ENCODE measurements at regions not wholly inside any gene's neighbourhood (a gene's known extent, or its start where the extent isn't known, plus 50 kb on each side); places are given as distances from the start of the nearest gene placed in this dataset.
A peak's percentile ranks its signal among the peaks of the same experiment; 100 is the strongest.

DNA sequence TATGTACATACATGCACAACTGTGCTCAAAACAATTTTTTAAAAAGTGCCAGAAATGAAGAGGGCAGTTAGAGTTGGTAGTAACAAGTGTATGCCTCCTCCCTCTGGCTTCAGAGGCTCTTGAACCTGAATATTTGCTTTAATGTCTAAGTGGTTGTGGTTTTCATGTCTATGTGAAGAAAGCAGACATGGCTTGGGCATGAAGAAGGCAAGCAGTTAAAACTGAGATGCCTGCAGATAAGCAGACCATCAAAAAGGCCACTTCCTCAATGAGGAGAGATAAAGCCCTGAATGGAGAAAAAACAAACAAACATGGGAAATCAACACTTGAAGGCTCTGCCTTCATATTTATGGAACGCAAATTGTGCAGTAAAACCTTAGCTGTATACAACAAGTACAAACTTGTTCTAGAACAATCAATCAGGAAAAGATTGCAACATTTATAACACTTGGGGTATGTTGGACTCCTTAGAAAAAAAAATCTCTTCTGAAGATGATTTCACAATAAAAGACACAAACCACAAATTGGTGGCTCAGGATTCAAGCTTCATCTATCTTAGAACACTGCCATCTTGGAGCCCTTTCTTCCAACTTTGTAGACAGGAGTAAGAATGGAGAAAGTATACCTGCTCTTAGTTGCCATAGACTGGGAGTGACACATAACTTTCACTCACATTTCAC lies 52.7 kb upstream of the PLA2G4A start:
- in situ Hi-C loops (cut with MboI; ENCODE audit: low pct_unique_long_range_greater_than_20kb, low sequenced_read_pairs, unreplicated experiment) = no loop called here
- TF ChIP-seq, protein P1, sequence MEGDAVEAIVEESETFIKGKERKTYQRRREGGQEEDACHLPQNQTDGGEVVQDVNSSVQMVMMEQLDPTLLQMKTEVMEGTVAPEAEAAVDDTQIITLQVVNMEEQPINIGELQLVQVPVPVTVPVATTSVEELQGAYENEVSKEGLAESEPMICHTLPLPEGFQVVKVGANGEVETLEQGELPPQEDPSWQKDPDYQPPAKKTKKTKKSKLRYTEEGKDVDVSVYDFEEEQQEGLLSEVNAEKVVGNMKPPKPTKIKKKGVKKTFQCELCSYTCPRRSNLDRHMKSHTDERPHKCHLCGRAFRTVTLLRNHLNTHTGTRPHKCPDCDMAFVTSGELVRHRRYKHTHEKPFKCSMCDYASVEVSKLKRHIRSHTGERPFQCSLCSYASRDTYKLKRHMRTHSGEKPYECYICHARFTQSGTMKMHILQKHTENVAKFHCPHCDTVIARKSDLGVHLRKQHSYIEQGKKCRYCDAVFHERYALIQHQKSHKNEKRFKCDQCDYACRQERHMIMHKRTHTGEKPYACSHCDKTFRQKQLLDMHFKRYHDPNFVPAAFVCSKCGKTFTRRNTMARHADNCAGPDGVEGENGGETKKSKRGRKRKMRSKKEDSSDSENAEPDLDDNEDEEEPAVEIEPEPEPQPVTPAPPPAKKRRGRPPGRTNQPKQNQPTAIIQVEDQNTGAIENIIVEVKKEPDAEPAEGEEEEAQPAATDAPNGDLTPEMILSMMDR (IDR thresholded peaks at IDR 0.05; ENCODE audit: extremely low read depth, insufficient read depth, missing control alignments) = no peak
- no peak for DNase-seq (ENCODE audit: low spot score)

DNA sequence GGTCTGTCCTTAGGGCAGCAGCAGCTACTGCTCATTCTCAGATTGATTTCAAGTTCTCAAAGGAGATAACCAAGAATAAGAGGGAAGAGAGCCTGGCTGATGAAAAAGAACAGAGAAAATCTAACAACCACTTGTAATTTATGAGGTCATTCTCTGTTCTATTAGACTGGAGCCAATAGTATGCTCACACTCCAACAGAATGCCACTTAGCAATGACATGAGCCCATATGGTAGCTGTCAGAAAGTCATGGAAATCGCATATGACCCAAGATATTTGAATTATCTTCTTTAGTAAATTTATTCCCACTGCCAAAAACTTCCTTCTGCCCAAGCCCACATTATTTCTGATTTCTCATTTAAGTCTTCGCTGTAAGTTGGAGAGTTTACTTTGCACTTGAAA lies 53.7 kb upstream of the PLA2G4A start:
- TF ChIP-seq, protein P1 (IDR thresholded peaks at IDR 0.05; ENCODE audit: extremely low read depth, insufficient read depth, missing control alignments) = no peak
- in situ Hi-C loops (cut with MboI; ENCODE audit: low pct_unique_long_range_greater_than_20kb, low sequenced_read_pairs, unreplicated experiment) = no loop called here
- DNase-seq (ENCODE audit: low spot score) = no peak

DNA sequence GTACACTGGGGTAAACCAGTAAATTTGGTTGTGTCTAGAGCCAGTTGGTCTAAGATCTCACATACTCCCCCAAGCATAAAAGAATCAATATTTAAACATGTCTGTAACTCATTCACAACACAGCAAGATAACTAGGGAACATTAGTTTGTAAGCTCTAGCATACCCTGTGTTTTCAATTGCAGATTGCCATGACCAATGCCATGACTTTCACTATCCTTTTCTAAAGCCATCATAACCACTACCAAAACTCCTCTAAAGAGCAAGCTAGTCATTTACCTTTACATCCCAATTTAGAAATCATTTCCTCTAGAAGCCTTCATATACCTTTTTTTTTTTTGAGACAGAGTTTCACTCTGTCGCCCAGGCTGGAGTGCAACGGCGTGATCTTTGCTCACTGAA lies 56.5 kb upstream of the PLA2G4A start:
- DNase-seq (ENCODE audit: low spot score) = no peak
- in situ Hi-C loops (cut with MboI; ENCODE audit: low pct_unique_long_range_greater_than_20kb, low sequenced_read_pairs, unreplicated experiment) = no loop called here
- TF ChIP-seq, protein P1 (IDR thresholded peaks at IDR 0.05; ENCODE audit: extremely low read depth, insufficient read depth, missing control alignments) = no peak

DNA sequence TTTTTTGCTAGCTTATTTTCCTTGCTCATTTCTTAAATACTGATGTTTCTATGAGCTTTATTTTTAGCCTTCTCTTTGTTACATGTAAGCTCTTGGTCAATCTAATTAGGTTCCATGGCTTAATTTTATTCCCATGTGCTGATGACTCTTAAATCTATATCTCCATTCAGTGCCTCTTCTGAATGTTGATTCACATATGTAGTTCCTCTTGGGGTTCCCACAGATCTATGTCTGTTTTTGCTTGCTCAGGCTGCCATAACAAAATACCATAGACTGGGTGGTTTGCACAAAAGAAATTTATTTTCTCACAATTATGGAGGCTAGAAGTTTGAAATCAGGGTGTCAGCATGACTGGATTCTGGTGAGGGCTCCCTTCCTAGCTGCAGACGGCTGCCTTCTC lies 58.3 kb upstream of the PLA2G4A start:
- TF ChIP-seq, protein P1 (IDR thresholded peaks at IDR 0.05; ENCODE audit: extremely low read depth, insufficient read depth, missing control alignments) = no peak
- DNase-seq (ENCODE audit: low spot score) = no peak
- in situ Hi-C loops (cut with MboI; ENCODE audit: low pct_unique_long_range_greater_than_20kb, low sequenced_read_pairs, unreplicated experiment) = no loop called here

DNA sequence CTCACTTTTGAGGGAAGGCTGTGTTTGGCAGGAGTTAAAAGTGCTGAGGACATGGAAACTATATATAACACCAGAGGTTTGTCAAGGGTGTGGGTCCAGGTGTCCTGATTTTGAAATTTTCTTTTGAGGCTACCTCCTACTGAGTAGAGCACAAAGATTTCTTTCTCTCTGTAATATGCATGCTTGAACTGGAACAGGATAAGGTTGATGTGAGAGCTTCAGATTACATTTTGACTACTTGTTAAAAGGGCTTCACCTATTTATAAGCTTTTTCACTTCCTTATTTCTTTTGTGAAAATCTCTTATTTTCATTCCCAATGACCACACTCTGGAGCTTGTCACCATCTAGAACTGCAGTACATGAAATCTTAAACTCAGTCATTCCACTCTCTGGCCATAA lies 59.8 kb upstream of the PLA2G4A start:
- TF ChIP-seq, protein P1 (IDR thresholded peaks at IDR 0.05; ENCODE audit: extremely low read depth, insufficient read depth, missing control alignments) = no peak
- in situ Hi-C loops (cut with MboI; ENCODE audit: low pct_unique_long_range_greater_than_20kb, low sequenced_read_pairs, unreplicated experiment) = no loop called here
- peak; percentile 19 for DNase-seq (ENCODE audit: low spot score)

DNA sequence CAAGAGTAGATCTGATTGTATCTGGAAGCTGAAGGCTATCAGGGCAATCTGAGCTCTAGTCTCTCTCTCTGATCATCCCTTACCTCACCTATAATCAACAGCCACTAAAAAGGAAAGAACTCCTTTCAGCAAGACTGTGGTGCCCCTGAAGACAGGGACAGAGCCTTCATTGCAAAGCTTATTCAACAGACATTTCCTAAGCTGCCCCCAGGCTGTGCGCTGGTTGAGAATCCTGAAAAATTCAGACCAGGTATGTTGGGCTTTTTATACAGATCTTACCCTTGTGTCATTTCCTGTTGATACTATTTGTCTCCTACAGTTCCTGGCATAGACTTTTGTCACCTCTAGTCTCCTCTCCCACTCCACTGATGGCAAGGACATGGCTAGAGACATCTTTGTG lies 63.3 kb upstream of the PLA2G4A start:
- in situ Hi-C loops (cut with MboI; ENCODE audit: low pct_unique_long_range_greater_than_20kb, low sequenced_read_pairs, unreplicated experiment) = no loop called here
- DNase-seq (ENCODE audit: low spot score) = no peak
- TF ChIP-seq, protein P1 (IDR thresholded peaks at IDR 0.05; ENCODE audit: extremely low read depth, insufficient read depth, missing control alignments) = no peak

Measured in GM13977 (cell line).